HL-60 (cell line): ENCODE measurements at regions not wholly inside any gene's neighbourhood (a gene's known extent, or its start where the extent isn't known, plus 50 kb on each side); places are given as distances from the start of the nearest gene placed in this dataset.

Source experiments
- DNase-seq, 2 experiments: peaks; one replicate each; pipeline ENCODE4 v3.0.0-alpha.2; 2010 to 2020; ENCODE audit warnings: low read depth in 1 of 2, low spot score in 1 of 2
- H3K27ac ChIP-seq: fragments of 250-450 bp; sonication (Bioruptor Pico); replicated peaks from 2 replicates; pipeline ENCODE4 v1.5.1; 2020; ENCODE audit warnings: mild to moderate bottlenecking, moderate library complexity
- H3K27me3 ChIP-seq: fragments of 250-450 bp; sonication (Bioruptor Pico); 2 replicates; pipeline ENCODE4 v1.5.1; 2021; ENCODE audit warnings: mild to moderate bottlenecking, moderate library complexity; ENCODE audit not compliant: insufficient read depth, poor library complexity, severe bottlenecking
- H3K4me3 ChIP-seq: replicated peaks from 2 replicates; pipeline ENCODE4 v1.5.1; 2011; ENCODE audit warnings: mild to moderate bottlenecking, control low read depth, low read length; ENCODE audit not compliant: insufficient read depth
- GABPA ChIP-seq: IDR thresholded peaks from 2 replicates; pipeline ENCODE4 v1.6.1; 2012; ENCODE audit warnings: low read depth
- POLR2AphosphoS5 ChIP-seq: IDR thresholded peaks from 2 replicates; pipeline ENCODE4 v1.6.1; 2012; ENCODE audit warnings: low read depth
- REST ChIP-seq: IDR thresholded peaks from 2 replicates; pipeline ENCODE4 v1.6.1; 2012; ENCODE audit warnings: low read depth; ENCODE audit not compliant: insufficient replicate concordance
- SPI1 ChIP-seq: IDR thresholded peaks from 2 replicates; pipeline ENCODE4 v1.6.1; 2012; ENCODE audit warnings: low read depth, mild to moderate bottlenecking, borderline replicate concordance
- TF ChIP-seq, protein P1 (sequence below): IDR thresholded peaks from one replicate; pipeline ENCODE4 v1.5.1; 2011; ENCODE audit warnings: low read length, control low read depth, inconsistent platforms; ENCODE audit not compliant: insufficient read depth

DNA sequence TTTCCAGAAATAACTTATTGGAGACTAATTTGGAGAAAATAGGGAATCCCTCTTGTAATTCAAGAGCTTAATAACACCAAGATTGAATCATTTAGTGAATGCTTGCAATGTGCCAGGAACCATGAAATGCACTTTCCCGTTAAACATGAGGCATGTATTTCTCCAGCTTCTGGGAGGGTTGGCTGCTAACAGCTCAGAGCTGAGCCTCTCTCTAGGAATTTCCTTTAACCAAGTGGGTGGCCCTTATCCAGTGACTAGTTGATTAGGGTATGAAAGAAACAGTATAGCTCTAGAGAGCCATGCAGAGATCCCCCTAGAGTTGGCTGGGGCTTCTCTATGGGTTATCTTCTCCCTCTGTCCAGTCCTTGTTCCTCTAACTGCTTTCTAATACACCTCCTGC is 356.4 kb upstream of the GOT2 start:
- no peak for TF ChIP-seq SPI1
- TF ChIP-seq, protein P1, sequence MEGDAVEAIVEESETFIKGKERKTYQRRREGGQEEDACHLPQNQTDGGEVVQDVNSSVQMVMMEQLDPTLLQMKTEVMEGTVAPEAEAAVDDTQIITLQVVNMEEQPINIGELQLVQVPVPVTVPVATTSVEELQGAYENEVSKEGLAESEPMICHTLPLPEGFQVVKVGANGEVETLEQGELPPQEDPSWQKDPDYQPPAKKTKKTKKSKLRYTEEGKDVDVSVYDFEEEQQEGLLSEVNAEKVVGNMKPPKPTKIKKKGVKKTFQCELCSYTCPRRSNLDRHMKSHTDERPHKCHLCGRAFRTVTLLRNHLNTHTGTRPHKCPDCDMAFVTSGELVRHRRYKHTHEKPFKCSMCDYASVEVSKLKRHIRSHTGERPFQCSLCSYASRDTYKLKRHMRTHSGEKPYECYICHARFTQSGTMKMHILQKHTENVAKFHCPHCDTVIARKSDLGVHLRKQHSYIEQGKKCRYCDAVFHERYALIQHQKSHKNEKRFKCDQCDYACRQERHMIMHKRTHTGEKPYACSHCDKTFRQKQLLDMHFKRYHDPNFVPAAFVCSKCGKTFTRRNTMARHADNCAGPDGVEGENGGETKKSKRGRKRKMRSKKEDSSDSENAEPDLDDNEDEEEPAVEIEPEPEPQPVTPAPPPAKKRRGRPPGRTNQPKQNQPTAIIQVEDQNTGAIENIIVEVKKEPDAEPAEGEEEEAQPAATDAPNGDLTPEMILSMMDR: no peak
- no peak for TF ChIP-seq GABPA
- TF ChIP-seq REST: no peak
- no peak for TF ChIP-seq POLR2AphosphoS5
- DNase-seq: no peak

GRCh38 chr16:59088431-59088830 is 354.3 kb upstream of the GOT2 start:
- no peak overlapping the region for H3K4me3 ChIP-seq
- no peaks in the 10 kb centered on the region for H3K27me3 ChIP-seq
- TF ChIP-seq, protein P1: no peak
- TF ChIP-seq POLR2AphosphoS5 (no peak), SPI1 (no peak), REST (no peak), GABPA (no peak)
- no peak for DNase-seq
- H3K27ac ChIP-seq: no peak overlapping the region

More for the DNA sequence above, 356.4 kb upstream of the GOT2 start:
- Histone ChIP-seq H3K4me3 (no peak overlapping the region), H3K27ac (no peak overlapping the region), H3K27me3 (no peaks in the 10 kb centered on the region)

- H3K27ac ChIP-seq: no peak overlapping the region
- no peak overlapping the region for H3K4me3 ChIP-seq
- no peak for DNase-seq
- no peaks in the 10 kb centered on the region for H3K27me3 ChIP-seq
- TF ChIP-seq SPI1: no peak
Measured at GRCh38 chr16:59087641-59088040, 353.5 kb upstream of the GOT2 start.

DNA sequence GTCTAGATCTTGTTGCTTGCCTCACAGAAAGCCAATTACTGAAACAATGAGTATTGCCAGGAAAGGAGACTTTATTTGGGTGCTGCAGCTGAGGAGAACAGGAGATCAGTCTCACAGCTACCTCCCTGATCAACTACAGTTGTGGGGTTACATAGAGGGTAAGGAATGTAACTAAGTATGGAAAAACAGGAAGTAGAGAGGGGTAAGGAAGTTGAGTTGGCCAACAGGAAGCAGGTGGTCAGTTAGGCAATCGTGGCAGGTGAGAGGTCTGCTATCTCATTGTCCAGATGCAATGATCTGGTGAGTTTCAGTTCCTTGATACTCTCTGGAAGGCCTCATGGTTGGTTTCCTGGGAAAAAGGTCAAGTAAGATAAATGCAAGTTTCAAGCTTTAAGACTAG is 333.1 kb upstream of the GOT2 start:
- peak overlapping the region; percentile 87 for H3K27ac ChIP-seq
- TF ChIP-seq GABPA (peak; percentile 68), POLR2AphosphoS5 (peak; percentile 100), SPI1 (peak; percentile 96), REST (peak; percentile 72)
- TF ChIP-seq, protein P1: no peak
- DNase-seq: peak; percentile 94 to 98
- no peak overlapping the region for H3K4me3 ChIP-seq
- H3K27me3 ChIP-seq: no peaks in the 10 kb centered on the region
